Ectodermal cell (in vitro differentiated cells): ENCODE measurements at regions not wholly inside any gene's neighbourhood (a gene's known extent, or its start where the extent isn't known, plus 50 kb on each side); places are given as distances from the start of the nearest gene placed in this dataset.
"Not testable (repeated sequence)": the region's sequence is repeated elsewhere in the genome, so short reads cannot be mapped to it uniquely, and the experiment has no call there.

Source experiments
- H3K27ac ChIP-seq: 2 replicates; pipeline ENCODE4 v1.7.0; 2013; ENCODE audit warnings: mild to moderate bottlenecking, low read depth, low read length; ENCODE audit not compliant: insufficient read depth, poor library complexity, severe bottlenecking
- H3K27me3 ChIP-seq: 2 replicates; pipeline ENCODE4 v1.7.0; 2013; ENCODE audit warnings: mild to moderate bottlenecking, low read length; ENCODE audit not compliant: insufficient read depth, control insufficient read depth, poor library complexity, severe bottlenecking
- H3K36me3 ChIP-seq: one replicate; pipeline ENCODE4 v1.7.0; 2013; ENCODE audit warnings: low read length; ENCODE audit not compliant: control insufficient read depth, insufficient read depth
- H3K4me1 ChIP-seq: one replicate; pipeline ENCODE4 v1.7.0; 2013; ENCODE audit warnings: low read length; ENCODE audit not compliant: control insufficient read depth, insufficient read depth
- H3K4me3 ChIP-seq: 2 replicates; pipeline ENCODE4 v1.7.0; 2013; ENCODE audit warnings: low read depth, low read length, control low read depth; ENCODE audit not compliant: insufficient read depth
- H3K9me3 ChIP-seq: 2 replicates; pipeline ENCODE4 v1.7.0; 2013; ENCODE audit warnings: mild to moderate bottlenecking, low read length, moderate library complexity; ENCODE audit not compliant: control insufficient read depth
- WGBS, 2 experiments: methylation state at CpG; one replicate each; pipeline ENCODE4 v1.1.7; 2013; ENCODE audit warnings: missing lambda C conversion rate in 2 of 2; 5-methylcytosine and 5-hydroxymethylcytosine counted together

DNA sequence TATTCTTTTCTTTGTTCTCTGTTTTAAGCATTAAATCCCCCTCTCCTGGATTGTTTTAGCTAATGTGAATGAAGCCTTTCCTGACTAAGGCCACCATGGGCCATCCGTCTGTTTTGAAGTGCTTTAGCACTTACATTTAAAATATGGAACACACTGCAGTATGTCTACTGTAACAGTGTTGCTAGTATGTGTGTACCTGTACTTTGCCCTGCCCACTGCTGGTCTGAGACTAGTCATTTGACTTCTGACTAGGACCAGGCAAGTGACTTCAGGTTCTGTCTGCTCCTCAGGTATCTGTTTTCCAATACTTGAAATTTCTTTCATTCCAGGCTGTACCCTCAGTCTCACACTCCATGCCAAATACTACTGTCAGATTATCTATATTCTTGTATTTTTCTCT, 120.1 kb upstream of the TSPAN8 start:
- no peaks in the 10 kb centered on the region for H3K27me3 ChIP-seq
- H3K4me3 ChIP-seq: no peak overlapping the region
- H3K9me3 ChIP-seq: no peaks in the 10 kb centered on the region
- 100% methylated on average over 1 of the region's 1 CpG for WGBS, 2 experiments
- H3K36me3 ChIP-seq: no peaks in the 10 kb centered on the region
- H3K4me1 ChIP-seq: peaks cover 4% of the 10 kb centered on the region
- no peak overlapping the region for H3K27ac ChIP-seq

DNA sequence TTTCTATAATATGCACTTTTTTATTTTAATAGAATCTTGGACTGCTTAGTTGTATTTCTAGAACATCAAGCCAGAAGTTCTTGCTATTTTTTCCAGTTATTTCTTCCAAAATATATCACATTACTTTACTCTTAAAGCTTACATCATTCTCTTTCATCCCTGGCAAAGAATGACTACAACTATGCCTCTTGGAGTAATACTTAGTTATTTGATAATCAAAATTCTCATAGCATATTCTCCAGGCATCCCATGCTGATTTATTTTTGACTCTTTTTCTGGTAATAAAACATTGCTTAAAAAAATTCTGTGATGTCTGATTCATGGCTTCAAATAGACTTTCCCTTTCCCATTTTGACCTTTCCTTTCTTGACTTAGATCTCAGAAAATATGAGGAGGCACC, 118.7 kb upstream of the TSPAN8 start:
- H3K36me3 ChIP-seq: no peaks in the 10 kb centered on the region
- H3K4me3 ChIP-seq: no peak overlapping the region
- H3K27ac ChIP-seq: no peak overlapping the region
- H3K27me3 ChIP-seq: no peaks in the 10 kb centered on the region
- H3K9me3 ChIP-seq: no peaks in the 10 kb centered on the region
- no peaks in the 10 kb centered on the region for H3K4me1 ChIP-seq

DNA sequence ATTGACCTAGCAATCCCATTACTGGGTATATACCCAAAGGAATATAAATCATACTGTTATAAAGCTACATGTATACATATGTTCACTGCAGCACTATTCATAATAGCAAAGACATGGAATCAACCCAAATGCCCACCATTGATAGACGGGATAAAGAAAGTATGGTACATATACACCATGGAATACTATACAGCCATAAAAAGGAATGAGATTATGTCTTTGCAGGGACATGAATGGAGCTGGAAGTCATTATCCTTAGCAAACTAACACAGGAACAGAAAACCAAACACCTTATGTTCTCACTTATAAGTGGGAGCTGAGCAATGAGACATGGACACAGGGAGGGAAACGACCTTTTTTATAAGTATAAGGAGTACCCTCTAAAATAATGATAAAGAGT, 113.0 kb upstream of the TSPAN8 start:
- not testable (repeated sequence) for H3K4me3 ChIP-seq, H3K27me3 ChIP-seq, H3K4me1 ChIP-seq, H3K36me3 ChIP-seq, H3K9me3 ChIP-seq, H3K27ac ChIP-seq
- 100% methylated on average over 1 of the region's 2 CpGs for WGBS, 2 experiments

DNA sequence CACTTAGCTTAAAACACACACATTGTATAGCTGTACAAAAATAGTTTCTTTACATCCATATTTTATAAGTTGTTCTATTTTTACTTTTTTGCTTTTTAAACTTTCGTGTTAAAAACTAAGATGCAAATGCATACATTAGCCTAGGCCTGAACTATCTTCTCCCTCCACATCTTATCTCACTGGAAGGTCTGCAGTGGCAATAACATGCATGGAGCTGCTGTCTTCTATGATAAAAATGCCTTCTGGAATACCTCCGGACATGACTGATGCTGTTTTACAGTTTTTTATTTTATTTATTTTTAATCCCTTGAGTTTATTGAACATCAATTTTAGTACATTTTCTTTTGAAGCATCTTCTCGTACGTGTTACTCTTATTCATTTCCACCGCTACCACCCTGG, 112.3 kb upstream of the TSPAN8 start:
- Histone ChIP-seq H3K27me3 (no peaks in the 10 kb centered on the region), H3K9me3 (no peaks in the 10 kb centered on the region), H3K27ac (no peak overlapping the region), H3K4me3 (no peak overlapping the region), H3K36me3 (no peaks in the 10 kb centered on the region), H3K4me1 (no peaks in the 10 kb centered on the region)
- 93 to 100% methylated on average over 1 to 2 of the region's 5 CpGs for WGBS, 2 experiments

DNA sequence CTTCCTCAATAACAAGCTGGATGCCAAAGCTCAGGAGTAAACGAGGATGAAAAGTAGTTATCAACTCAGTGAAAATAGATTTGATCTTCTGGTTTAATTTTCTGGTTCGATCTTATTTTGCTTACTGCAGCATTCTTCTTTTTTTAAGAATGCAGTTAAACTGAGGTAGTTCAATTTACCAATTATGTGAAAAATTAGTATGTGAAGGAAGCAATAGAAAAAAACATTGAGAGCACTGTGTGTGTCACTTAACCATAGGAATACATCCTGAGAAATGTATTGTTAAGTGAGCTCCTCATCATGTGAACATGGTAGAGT, 111.4 kb upstream of the TSPAN8 start:
- no peaks in the 10 kb centered on the region for H3K9me3 ChIP-seq
- H3K27me3 ChIP-seq: no peaks in the 10 kb centered on the region
- H3K4me1 ChIP-seq: no peaks in the 10 kb centered on the region
- no peak overlapping the region for H3K27ac ChIP-seq
- no peak overlapping the region for H3K4me3 ChIP-seq
- no peaks in the 10 kb centered on the region for H3K36me3 ChIP-seq
- WGBS, 2 experiments: 44 to 47% methylated on average over 2 of the region's 2 CpGs

DNA sequence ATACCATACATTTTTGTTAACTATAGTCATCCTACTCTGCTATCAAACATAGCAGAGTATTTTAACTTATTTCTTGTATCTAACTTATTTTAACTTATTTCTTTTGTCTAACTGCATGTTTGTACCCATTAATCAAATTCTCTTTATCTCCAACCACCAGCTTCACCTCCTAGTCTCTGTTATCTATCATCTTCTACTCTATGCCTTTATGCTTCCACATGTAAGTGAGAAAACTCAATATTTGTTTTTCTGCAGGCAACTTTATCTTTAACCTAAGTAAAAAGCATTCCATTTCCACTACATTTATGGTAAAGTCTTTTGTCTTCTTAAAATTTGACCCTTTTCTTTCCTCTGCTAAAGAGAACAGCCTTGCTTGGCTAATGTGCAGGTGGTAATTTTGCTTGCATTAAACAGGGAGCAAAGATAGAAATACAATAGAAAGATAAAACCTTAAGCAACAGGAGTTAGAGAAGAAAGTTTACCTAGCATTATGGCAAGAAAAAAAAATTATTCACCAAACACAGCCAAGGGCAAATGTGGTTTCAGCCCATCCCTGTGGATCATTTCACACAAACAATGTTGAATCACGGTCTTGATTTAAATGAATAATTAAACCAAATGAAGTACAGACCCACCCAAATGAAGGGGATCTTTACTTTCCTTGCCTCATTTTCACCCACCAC, 110.9 kb upstream of the TSPAN8 start:
- Histone ChIP-seq H3K36me3 (no peaks in the 10 kb centered on the region), H3K9me3 (no peaks in the 10 kb centered on the region), H3K27ac (no peak overlapping the region), H3K4me3 (no peak overlapping the region), H3K4me1 (no peaks in the 10 kb centered on the region), H3K27me3 (no peaks in the 10 kb centered on the region)
- WGBS, 2 experiments: 100% methylated on average over 1 of the region's 1 CpG

DNA sequence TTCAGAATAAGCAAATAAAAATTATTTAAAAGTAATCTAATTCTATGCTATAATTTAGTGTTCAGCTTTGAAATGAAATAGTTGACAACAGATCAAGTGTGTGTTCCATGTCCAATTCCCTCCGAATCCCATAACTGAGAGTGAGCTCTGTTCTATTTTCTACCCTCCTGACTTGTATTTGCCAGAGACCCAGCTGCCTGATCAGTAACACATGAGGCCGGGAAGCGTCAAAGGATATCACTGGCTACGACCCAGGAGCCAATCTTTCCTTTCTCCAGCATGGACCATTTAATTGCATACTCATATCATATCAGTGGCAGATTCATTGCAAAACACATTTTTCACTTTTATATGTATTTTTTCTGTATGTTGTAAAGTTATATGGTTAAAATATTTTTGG, 108.8 kb upstream of the TSPAN8 start:
- Histone ChIP-seq H3K4me3 (no peak overlapping the region), H3K9me3 (no peaks in the 10 kb centered on the region), H3K27ac (no peak overlapping the region), H3K4me1 (no peaks in the 10 kb centered on the region), H3K36me3 (no peaks in the 10 kb centered on the region), H3K27me3 (no peaks in the 10 kb centered on the region)
- 83 to 86% methylated on average over 4 of the region's 4 CpGs for WGBS, 2 experiments

DNA sequence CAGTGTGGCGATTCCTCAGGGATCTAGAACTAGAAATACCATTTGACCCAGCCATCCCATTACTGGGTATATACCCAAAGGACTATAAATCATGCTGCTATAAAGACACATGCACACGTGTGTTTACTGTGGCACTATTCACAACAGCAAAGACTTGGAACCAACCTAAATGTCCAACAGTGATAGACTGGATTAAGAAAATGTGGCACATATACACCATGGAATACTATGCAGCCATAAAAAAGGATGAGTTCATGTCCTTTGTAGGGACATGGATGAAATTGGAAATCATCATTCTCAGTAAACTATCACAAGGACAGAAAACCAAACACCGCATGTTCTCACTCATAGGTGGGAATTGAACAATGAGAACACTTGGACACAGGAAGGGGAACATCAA, 107.9 kb upstream of the TSPAN8 start:
- H3K27ac ChIP-seq, H3K36me3 ChIP-seq, H3K9me3 ChIP-seq, H3K27me3 ChIP-seq, H3K4me1 ChIP-seq, H3K4me3 ChIP-seq: not testable (repeated sequence)
- 100% methylated on average over 1 of the region's 3 CpGs; no CpG with 5 or more reads in 1 of the 2 experiments for WGBS, 2 experiments

DNA sequence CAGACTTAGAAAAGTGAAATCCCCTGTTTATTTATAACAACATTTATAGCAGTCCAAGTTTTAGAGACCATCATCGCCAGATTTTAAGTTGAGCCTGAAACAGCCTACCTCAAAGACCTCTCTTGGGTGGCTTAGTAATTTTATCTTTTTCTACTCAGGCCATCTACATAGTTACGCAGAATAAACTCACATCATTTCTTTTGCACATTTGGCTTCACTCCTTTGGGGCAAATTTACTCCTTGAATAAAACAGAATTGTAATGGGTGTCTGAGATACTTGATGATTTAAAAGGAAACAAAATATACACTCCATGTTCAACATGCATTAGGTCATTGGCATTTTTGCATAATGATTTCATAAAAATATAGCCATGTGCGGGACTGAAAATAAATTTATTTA, 104.7 kb upstream of the TSPAN8 start:
- WGBS, 2 experiments: 92 to 96% methylated on average over 1 to 2 of the region's 3 CpGs
- Histone ChIP-seq H3K4me1 (no peaks in the 10 kb centered on the region), H3K27ac (no peak overlapping the region), H3K27me3 (no peaks in the 10 kb centered on the region), H3K9me3 (no peaks in the 10 kb centered on the region), H3K4me3 (no peak overlapping the region), H3K36me3 (no peaks in the 10 kb centered on the region)

DNA sequence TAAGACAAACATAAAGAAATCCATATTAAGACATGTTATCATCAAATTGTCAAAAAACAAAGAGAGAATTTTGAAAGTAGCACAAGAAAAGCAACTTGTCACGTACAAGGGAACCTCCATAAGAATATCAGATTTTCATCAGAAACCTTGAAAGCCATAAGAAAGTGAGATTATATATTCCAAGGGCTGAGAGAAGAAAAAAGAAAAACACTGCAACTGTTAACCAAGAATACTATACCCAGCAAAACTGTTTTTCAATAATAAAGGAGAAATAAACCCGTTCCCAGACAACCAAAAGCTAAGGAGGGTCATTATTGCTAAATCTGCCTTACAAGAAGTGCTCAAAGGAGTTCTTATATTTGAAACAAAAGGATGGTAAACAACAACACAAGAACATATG, 94.7 kb upstream of the TSPAN8 start:
- no peaks in the 10 kb centered on the region for H3K36me3 ChIP-seq
- no peak overlapping the region for H3K4me3 ChIP-seq
- no peak overlapping the region for H3K27ac ChIP-seq

DNA sequence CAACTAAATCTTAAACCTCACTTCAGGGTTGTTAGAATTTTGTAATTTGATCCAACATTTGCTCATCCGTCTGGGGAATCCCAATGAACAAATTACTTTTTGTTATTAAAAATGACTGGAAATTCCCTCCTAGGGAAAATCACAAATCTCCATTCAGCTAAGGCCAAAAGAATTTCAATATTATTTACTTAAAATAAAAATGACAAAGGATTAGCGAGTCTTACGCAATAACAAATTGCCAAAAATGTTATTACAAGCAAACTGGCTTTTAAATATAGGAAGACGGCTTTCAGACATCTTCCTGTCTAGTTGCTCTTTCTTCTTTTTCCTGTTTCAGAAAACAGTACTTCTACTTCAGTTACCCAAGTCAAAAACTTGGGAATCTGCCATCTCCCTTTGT, 92.4 kb upstream of the TSPAN8 start:
- Histone ChIP-seq H3K27me3 (no peaks in the 10 kb centered on the region), H3K27ac (no peak overlapping the region), H3K4me3 (no peak overlapping the region), H3K9me3 (peaks cover 2% of the 10 kb centered on the region), H3K36me3 (no peaks in the 10 kb centered on the region), H3K4me1 (no peaks in the 10 kb centered on the region)
- WGBS, 2 experiments: 78 to 88% methylated on average over 3 to 4 of the region's 4 CpGs

More for the DNA sequence above, 94.7 kb upstream of the TSPAN8 start:
- no peaks in the 10 kb centered on the region for H3K27me3 ChIP-seq
- 88% methylated on average over 1 of the region's 2 CpGs; no CpG with 5 or more reads in 1 of the 2 experiments for WGBS, 2 experiments
- no peaks in the 10 kb centered on the region for H3K4me1 ChIP-seq
- peaks cover 2% of the 10 kb centered on the region for H3K9me3 ChIP-seq
